Activated effector memory CD4-positive, alpha-beta T cell treated with Interleukin-2 at 50 U/mL for 16 hours (primary cell): ENCODE measurements at regions not wholly inside any gene's neighbourhood (a gene's known extent, or its start where the extent isn't known, plus 50 kb on each side); places are given as distances from the start of the nearest gene placed in this dataset.
"Not testable (repeated sequence)": the region's sequence is repeated elsewhere in the genome, so short reads cannot be mapped to it uniquely, and the experiment has no call there.

Experiments used
- DNase-seq: peaks from one replicate; pipeline ENCODE4 v3.0.0-alpha.2; 2020

GRCh38 chr2:14756122-14756541 is 123.6 kb downstream of the LRATD1 start:
- no peak for DNase-seq

- no peak for DNase-seq
These were observed 124.6 kb downstream of the LRATD1 start for GRCh38 chr2:14756981-14757657.

GRCh38 chr2:14759082-14759481 is 126.6 kb downstream of the LRATD1 start:
- no peak for DNase-seq

- no peak for DNase-seq
These were observed 127.7 kb downstream of the LRATD1 start for GRCh38 chr2:14760169-14760568.

- DNase-seq = no peak
These were observed 128.6 kb downstream of the LRATD1 start for GRCh38 chr2:14761118-14761517.

GRCh38 chr2:14773696-14774095 is 141.2 kb downstream of the LRATD1 start:
- no peak for DNase-seq

GRCh38 chr2:14774436-14774968 is 142.0 kb downstream of the LRATD1 start:
- DNase-seq = no peak

GRCh38 chr2:14776216-14776615 is 143.7 kb downstream of the LRATD1 start:
- no peak for DNase-seq

- DNase-seq = no peak
These were observed 145.5 kb downstream of the LRATD1 start for GRCh38 chr2:14778015-14778414.

- DNase-seq = no peak
These were observed 146.7 kb downstream of the LRATD1 start for GRCh38 chr2:14779252-14779651.

- DNase-seq = no peak
These were observed 148.6 kb downstream of the LRATD1 start for GRCh38 chr2:14781142-14781541.

- DNase-seq = not testable (repeated sequence)
These were observed 156.3 kb downstream of the LRATD1 start for GRCh38 chr2:14788814-14789213.

GRCh38 chr2:14790041-14790640 is 157.6 kb downstream of the LRATD1 start:
- no peak for DNase-seq

- no peak for DNase-seq
These were observed 171.5 kb downstream of the LRATD1 start for GRCh38 chr2:14803994-14804393.

- DNase-seq = no peak
These were observed 172.4 kb downstream of the LRATD1 start for GRCh38 chr2:14804902-14805301.

- DNase-seq = no peak
These were observed 174.1 kb downstream of the LRATD1 start for GRCh38 chr2:14806613-14807012.

GRCh38 chr2:14815201-14815600 is 182.7 kb downstream of the LRATD1 start:
- no peak for DNase-seq

GRCh38 chr2:14816069-14817060 is 183.8 kb downstream of the LRATD1 start:
- no peak for DNase-seq

GRCh38 chr2:14817848-14818247 is 185.3 kb downstream of the LRATD1 start:
- no peak for DNase-seq

- DNase-seq = no peak
These were observed 194.0 kb downstream of the LRATD1 start for GRCh38 chr2:14826518-14826917.

GRCh38 chr2:14827226-14828023 is 194.9 kb downstream of the LRATD1 start:
- no peak for DNase-seq

- no peak for DNase-seq
These were observed 195.7 kb downstream of the LRATD1 start for GRCh38 chr2:14828223-14828622.
